ENCODE measurements at regions not wholly inside any gene's neighbourhood (a gene's known extent, or its start where the extent isn't known, plus 50 kb on each side); places are given as distances from the start of the nearest gene placed in this dataset.
"Not testable (repeated sequence)": the region's sequence is repeated elsewhere in the genome, so short reads cannot be mapped to it uniquely, and the experiment has no call there.

DNA sequence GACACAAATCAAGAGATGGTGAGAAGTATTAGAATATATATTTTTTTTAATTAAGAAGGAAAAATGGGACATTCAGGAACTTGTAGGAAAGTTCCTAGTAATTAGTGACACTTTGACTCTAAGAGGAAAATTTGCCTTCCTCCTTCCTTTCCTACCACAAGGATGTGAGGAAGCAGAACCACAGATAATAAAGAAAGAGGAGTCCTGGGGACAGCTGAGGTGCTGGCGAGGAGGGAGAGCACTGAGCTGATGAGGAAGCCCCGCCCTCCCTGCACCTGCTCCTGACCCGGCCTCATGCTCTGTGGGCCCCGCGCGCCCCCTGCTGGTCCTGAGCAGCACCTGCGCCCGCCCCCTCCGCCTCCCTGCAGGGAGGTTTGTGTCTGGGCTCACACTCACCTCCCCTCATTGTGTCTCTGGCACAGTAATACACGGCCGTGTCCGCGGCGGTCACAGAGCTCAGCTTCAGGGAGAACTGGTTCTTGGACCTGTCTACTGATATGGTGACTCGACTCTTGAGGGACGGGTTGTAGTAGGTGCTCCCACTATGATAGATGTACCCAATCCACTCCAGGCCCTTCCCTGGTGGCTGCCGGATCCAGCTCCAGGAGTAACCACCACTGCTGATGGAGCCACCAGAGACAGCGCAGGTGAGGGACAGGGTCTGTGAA lies 822.6 kb downstream of the TMEM121 start:
- not testable (repeated sequence) for H3K27me3 ChIP-seq (ENCODE audit: control insufficient read depth, insufficient read depth, low read length); H3K36me3 ChIP-seq (ENCODE audit: control insufficient read depth, low read depth, low read length); H3K4me1 ChIP-seq (ENCODE audit: control insufficient read depth, low read depth, low read length); H3K4me3 ChIP-seq (ENCODE audit: low read length); H3K27ac ChIP-seq (ENCODE audit: low read length); H3K9ac ChIP-seq (ENCODE audit: low read length)
- peaks cover 72% of the 10 kb centered on the region for H3K9me3 ChIP-seq (ENCODE audit: control insufficient read depth, low read depth, low read length)

DNA sequence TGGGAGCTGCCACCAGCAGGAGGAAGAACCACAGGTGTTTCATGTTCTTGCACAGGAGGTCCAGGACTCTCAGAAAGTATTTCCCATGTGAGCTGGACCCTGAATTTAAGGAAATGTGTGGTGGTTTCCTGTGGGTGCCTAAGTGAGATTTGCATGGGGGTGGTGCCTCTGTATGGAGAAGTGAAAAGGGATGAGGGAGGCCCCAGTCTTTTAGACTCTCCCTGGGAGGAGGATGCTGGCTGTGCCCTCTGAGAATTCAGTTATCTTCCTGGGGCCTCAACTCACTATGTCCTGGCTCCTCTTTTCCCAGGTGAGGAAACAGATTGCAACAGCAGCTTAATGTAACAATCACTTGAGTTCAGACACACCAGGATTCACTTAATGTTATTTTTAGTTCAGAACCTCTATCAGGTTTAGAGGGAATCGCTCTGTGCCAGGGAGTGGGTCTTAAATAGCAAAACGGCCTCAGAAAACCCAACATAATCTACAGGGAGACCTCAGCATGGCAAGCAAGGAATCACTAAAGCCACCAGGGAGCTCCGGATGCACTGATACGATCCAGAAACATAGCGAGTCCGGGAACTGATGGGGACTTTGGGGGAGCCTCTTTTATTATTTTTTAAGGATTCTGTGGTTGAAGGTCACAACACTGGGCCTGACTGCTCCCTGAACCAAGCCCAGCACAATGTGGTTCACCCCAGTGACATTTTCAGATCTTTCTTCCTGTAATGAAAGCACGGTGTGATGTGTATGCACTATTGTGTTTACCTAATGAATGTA lies 823.5 kb downstream of the TMEM121 start:
- H3K4me1 ChIP-seq (ENCODE audit: control insufficient read depth, low read depth, low read length) = not testable (repeated sequence)

DNA sequence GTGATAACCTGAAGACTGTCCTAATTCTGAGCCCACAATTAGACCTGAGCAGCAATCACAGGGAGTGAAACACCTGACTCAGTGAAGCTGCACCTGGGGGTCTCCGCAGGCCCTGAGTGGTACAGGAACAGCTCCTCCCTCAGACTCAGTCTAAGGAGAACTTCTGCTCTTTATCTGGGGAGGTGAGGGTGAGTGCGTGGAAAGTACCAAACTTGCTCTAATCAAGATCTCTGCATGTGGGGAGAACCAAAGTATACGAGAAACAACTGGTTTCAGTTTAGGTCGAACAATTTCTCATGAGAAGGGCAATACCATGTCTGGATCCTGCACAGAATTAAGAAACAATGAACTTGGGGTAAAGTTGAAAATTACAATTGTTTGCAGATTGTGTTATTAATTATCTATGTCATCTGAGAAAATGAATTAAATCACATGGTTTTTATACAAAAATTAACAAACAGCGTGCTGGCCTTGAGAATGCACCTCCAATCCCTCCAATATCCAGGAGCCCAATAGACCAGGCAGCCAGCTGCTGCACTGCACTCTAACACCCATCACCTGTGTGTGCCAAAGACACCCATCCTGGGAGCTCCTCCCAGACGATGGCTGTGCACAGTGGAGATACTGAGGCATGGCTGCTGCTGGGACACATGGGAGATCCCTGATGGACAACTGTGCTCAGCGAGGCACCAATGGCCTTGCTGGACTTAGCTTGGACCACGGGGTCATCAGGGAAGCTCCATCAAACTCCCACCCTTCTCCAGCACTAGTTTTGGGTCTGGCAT lies 828.8 kb downstream of the TMEM121 start:
- peaks cover 26% of the 10 kb centered on the region for H3K9me3 ChIP-seq (ENCODE audit: control insufficient read depth, low read depth, low read length)
- H3K4me1 ChIP-seq (ENCODE audit: control insufficient read depth, low read depth, low read length); H3K27me3 ChIP-seq (ENCODE audit: control insufficient read depth, insufficient read depth, low read length); H3K27ac ChIP-seq (ENCODE audit: low read length); H3K36me3 ChIP-seq (ENCODE audit: control insufficient read depth, low read depth, low read length); H3K4me3 ChIP-seq (ENCODE audit: low read length); H3K9ac ChIP-seq (ENCODE audit: low read length): not testable (repeated sequence)

More for the DNA sequence above, 823.5 kb downstream of the TMEM121 start:
- H3K27ac ChIP-seq (ENCODE audit: low read length); H3K36me3 ChIP-seq (ENCODE audit: control insufficient read depth, low read depth, low read length); H3K4me3 ChIP-seq (ENCODE audit: low read length); H3K9ac ChIP-seq (ENCODE audit: low read length); H3K27me3 ChIP-seq (ENCODE audit: control insufficient read depth, insufficient read depth, low read length): not testable (repeated sequence)
- peaks cover 73% of the 10 kb centered on the region for H3K9me3 ChIP-seq (ENCODE audit: control insufficient read depth, low read depth, low read length)

DNA sequence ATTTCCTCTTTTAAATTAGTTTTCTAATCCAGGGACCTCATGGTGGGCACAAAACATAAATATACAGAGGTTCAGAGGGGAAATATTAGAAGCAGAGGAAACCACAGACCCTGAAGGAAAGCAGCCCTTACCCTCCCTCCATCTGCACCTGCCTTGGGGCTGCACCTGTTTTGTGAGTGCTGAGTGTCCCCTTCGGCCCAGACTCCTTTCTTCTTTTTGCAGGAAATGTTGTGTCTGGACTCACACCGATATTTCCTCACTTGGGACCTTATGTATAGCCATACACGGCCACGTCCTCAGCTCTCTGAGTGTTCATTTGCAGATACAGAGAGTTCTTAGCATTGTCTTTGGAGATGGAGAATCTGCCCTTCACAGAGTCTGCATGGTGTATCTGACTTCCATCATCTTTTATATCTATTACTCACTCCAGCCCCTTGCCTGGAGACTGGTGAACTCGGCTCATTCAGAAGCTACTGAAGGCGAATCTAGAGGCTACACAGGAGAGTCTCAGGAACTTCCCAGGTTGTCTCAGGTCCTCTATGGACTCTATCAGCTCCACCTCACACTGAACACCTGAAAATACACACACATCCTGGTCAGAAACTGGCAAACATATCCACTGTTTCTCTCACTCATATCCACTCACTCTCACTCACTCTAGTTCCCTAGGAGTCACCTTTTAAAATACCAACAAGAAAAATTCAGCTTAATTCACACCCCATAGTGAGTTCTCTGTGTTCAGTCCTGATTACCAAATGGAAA lies 829.7 kb downstream of the TMEM121 start:
- not testable (repeated sequence) for H3K9ac ChIP-seq (ENCODE audit: low read length); H3K4me3 ChIP-seq (ENCODE audit: low read length); H3K4me1 ChIP-seq (ENCODE audit: control insufficient read depth, low read depth, low read length); H3K27me3 ChIP-seq (ENCODE audit: control insufficient read depth, insufficient read depth, low read length); H3K36me3 ChIP-seq (ENCODE audit: control insufficient read depth, low read depth, low read length); H3K27ac ChIP-seq (ENCODE audit: low read length)
- H3K9me3 ChIP-seq (ENCODE audit: control insufficient read depth, low read depth, low read length) = peaks cover 18% of the 10 kb centered on the region

DNA sequence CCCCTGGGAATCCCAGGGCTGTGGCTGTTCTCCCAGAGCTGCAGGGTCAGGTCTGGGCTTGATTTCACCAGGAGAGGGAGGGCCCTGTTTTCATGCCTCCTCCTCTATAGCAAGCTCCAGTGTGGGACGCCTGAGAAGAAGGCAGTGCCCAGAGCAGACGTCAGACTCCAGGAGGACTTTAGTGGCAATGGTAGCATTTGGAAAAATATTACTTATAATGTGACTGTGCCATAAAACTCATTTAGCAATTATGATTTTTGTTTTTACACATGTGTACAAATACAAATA lies 830.2 kb downstream of the TMEM121 start:
- H3K27ac ChIP-seq (ENCODE audit: low read length); H3K4me1 ChIP-seq (ENCODE audit: control insufficient read depth, low read depth, low read length); H3K9ac ChIP-seq (ENCODE audit: low read length); H3K27me3 ChIP-seq (ENCODE audit: control insufficient read depth, insufficient read depth, low read length); H3K36me3 ChIP-seq (ENCODE audit: control insufficient read depth, low read depth, low read length); H3K4me3 ChIP-seq (ENCODE audit: low read length): not testable (repeated sequence)
- H3K9me3 ChIP-seq (ENCODE audit: control insufficient read depth, low read depth, low read length) = peaks cover 13% of the 10 kb centered on the region

DNA sequence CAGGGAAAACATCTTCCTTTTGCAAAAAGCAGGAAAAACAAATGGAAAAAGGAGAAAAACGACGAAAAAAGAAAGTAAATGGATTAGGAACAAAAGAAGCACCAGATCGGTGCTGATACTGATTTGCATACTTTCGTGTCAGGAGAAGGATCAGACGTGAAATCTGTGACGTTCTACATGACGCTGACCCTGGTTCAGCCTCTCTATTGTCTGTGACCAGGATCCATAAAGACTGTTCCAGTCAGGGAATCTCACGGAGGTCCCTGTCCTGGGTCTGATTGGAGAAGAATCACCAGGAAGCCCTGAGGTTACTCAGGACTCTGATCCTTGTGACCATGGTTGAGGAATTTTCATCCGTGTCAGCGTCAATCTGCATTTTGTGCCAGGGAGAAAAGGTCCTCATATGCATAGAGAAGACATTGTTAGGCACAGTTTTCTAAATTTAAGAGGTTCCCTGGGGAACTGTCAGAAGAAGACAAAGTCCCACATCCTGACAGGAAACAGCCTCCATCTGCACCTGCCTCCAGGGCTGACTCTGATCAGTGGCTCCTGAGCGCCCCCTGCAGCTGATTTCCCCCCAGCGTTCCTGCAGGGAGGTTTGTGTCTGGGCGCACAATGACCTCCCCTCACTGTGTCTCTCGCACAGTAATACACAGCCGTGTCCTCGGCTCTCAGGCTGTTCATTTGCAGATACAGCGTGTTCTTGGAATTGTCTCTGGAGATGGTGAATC lies 832.9 kb downstream of the TMEM121 start:
- not testable (repeated sequence) for H3K27me3 ChIP-seq (ENCODE audit: control insufficient read depth, insufficient read depth, low read length); H3K4me1 ChIP-seq (ENCODE audit: control insufficient read depth, low read depth, low read length); H3K9ac ChIP-seq (ENCODE audit: low read length); H3K27ac ChIP-seq (ENCODE audit: low read length); H3K36me3 ChIP-seq (ENCODE audit: control insufficient read depth, low read depth, low read length); H3K4me3 ChIP-seq (ENCODE audit: low read length); H3K9me3 ChIP-seq (ENCODE audit: control insufficient read depth, low read depth, low read length)

DNA sequence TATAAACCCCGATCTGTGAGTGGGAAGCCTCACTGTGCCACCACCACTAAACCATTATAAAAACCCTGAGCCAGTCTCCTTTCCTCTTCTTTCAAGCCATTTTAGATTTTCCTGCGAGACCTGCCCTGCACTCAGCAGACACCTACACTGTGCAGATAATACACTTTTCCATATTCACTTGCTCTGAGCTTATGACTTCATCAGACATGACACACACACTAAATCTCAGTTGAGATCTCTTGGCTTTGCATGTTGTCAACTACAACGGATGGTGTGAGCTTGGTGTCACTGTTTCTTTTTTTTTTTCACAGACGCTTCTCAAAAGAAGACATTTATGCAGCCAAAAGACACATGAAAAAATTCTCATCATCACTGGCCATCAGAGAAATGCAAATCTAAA lies 839.0 kb downstream of the TMEM121 start:
- H3K4me3 ChIP-seq (ENCODE audit: low read length); H3K27me3 ChIP-seq (ENCODE audit: control insufficient read depth, insufficient read depth, low read length): not testable (repeated sequence)

DNA sequence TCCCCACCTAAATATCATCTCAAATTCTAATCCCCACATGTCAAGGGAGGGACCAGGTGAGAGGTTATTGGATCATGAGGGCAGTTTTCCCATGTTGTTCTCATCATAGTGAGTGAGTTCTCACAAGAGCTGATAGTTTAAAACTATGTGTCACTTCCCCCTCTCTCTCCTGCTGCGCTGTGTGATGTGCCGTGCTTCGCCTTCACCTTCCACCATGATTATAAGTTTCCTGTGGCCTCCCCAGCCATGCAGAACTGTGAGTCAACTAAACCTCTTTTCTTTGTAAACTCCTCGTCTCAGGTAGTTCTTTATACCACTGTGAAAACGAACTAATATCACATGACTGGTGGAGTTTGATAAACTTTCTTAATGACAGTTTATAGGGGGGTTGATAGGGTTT lies 839.5 kb downstream of the TMEM121 start:
- not testable (repeated sequence) for H3K36me3 ChIP-seq (ENCODE audit: control insufficient read depth, low read depth, low read length); H3K9me3 ChIP-seq (ENCODE audit: control insufficient read depth, low read depth, low read length); H3K4me1 ChIP-seq (ENCODE audit: control insufficient read depth, low read depth, low read length); H3K9ac ChIP-seq (ENCODE audit: low read length); H3K27me3 ChIP-seq (ENCODE audit: control insufficient read depth, insufficient read depth, low read length); H3K27ac ChIP-seq (ENCODE audit: low read length); H3K4me3 ChIP-seq (ENCODE audit: low read length)

More for the DNA sequence above, 839.0 kb downstream of the TMEM121 start:
- H3K9ac ChIP-seq (ENCODE audit: low read length); H3K9me3 ChIP-seq (ENCODE audit: control insufficient read depth, low read depth, low read length); H3K27ac ChIP-seq (ENCODE audit: low read length); H3K4me1 ChIP-seq (ENCODE audit: control insufficient read depth, low read depth, low read length); H3K36me3 ChIP-seq (ENCODE audit: control insufficient read depth, low read depth, low read length): not testable (repeated sequence)

DNA sequence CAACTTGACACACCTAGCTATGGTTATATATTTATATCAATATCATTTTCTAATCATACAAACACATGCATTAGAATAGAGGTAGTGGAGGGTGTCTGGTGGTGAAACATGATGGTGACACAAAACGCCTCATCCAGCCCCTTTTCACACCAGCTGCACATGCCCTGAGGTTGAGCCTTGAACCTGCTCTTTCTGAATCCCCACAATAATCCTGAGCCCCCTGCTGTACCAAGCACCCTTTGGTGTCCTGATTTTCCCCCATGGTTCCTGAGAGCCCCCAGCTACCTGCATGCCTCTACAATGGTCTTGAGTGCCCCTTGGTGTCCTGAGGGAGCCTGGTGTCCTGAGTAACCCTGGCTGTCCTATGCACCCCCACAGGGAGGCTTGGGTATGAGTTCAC lies 840.6 kb downstream of the TMEM121 start:
- not testable (repeated sequence) for H3K9ac ChIP-seq (ENCODE audit: low read length); H3K36me3 ChIP-seq (ENCODE audit: control insufficient read depth, low read depth, low read length); H3K27ac ChIP-seq (ENCODE audit: low read length); H3K27me3 ChIP-seq (ENCODE audit: control insufficient read depth, insufficient read depth, low read length); H3K4me3 ChIP-seq (ENCODE audit: low read length); H3K4me1 ChIP-seq (ENCODE audit: control insufficient read depth, low read depth, low read length)
- H3K9me3 ChIP-seq (ENCODE audit: control insufficient read depth, low read depth, low read length) = peaks cover 17% of the 10 kb centered on the region

DNA sequence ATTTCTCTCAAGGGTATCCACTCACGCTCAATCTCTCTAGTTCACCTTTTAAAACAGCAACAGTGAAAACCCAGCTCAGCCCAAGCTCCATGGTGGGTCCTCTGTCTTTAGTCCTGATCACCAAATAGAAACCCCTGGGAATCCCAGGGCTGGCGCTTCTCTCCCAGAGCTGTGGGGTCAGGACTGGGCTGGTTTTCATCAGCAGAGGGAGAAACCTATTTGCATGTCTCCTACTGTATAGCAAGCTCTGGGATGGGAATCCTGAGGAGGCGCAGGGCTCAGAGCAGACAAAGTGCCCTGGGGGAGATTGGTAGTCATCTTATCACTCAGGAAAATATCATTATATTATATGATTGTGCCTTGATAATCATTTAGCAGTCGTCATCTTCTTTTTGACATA lies 843.1 kb downstream of the TMEM121 start:
- not testable (repeated sequence) for H3K4me1 ChIP-seq (ENCODE audit: control insufficient read depth, low read depth, low read length); H3K27ac ChIP-seq (ENCODE audit: low read length); H3K9ac ChIP-seq (ENCODE audit: low read length); H3K27me3 ChIP-seq (ENCODE audit: control insufficient read depth, insufficient read depth, low read length); H3K4me3 ChIP-seq (ENCODE audit: low read length); H3K36me3 ChIP-seq (ENCODE audit: control insufficient read depth, low read depth, low read length)
- peaks cover 39% of the 10 kb centered on the region for H3K9me3 ChIP-seq (ENCODE audit: control insufficient read depth, low read depth, low read length)
